ENCODE measurements at regions not wholly inside any gene's neighbourhood (a gene's known extent, or its start where the extent isn't known, plus 50 kb on each side); places are given as distances from the start of the nearest gene placed in this dataset.

DNA sequence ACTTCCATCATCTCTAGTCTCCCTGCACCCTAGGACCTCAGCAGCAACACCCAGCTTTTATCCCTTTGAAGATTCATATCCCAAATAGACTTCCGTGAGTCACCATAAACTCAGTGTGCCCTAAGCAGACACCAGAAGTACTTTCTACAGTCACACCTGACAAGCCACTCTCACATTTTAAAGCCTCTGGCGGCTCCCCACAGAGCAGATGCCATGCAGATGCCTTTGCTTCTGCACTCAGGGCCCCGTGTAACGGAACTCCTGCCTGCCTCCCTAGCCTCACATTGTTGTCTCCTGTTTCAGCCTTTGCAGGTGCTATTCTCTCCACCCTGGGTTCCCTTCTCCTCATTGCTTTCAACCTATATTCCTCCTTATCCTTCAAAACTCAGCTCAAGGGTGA lies 155.5 kb upstream of the SLC24A5 start:
- no peak for DNase-seq
- Histone ChIP-seq H3K27me3 (no peaks in the 10 kb centered on the region), H3K4me3 (no peak overlapping the region), H3K9me3 (no peaks in the 10 kb centered on the region), H3K27ac (no peak overlapping the region), H3K4me1 (ENCODE audit: insufficient read depth) (no peaks in the 10 kb centered on the region), H3K36me3 (no peaks in the 10 kb centered on the region)
- 86 to 89% (median 86%) methylated on average over 4 of the region's 4 CpGs for WGBS, 3 donors
- intact Hi-C loops (cut with DNase I), result no loop called here
- no peak for TF ChIP-seq POLR2A (IDR thresholded peaks at IDR 0.05)
- TF ChIP-seq, protein P1, sequence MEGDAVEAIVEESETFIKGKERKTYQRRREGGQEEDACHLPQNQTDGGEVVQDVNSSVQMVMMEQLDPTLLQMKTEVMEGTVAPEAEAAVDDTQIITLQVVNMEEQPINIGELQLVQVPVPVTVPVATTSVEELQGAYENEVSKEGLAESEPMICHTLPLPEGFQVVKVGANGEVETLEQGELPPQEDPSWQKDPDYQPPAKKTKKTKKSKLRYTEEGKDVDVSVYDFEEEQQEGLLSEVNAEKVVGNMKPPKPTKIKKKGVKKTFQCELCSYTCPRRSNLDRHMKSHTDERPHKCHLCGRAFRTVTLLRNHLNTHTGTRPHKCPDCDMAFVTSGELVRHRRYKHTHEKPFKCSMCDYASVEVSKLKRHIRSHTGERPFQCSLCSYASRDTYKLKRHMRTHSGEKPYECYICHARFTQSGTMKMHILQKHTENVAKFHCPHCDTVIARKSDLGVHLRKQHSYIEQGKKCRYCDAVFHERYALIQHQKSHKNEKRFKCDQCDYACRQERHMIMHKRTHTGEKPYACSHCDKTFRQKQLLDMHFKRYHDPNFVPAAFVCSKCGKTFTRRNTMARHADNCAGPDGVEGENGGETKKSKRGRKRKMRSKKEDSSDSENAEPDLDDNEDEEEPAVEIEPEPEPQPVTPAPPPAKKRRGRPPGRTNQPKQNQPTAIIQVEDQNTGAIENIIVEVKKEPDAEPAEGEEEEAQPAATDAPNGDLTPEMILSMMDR (IDR thresholded peaks at IDR 0.05), result no peak
- no peak for TF ChIP-seq EP300 (IDR thresholded peaks at IDR 0.05)

GRCh38 chr15:47968593-47968992 lies 152.2 kb upstream of the SLC24A5 start:
- Histone ChIP-seq H3K27me3 (no peaks in the 10 kb centered on the region), H3K36me3 (no peaks in the 10 kb centered on the region), H3K9me3 (no peaks in the 10 kb centered on the region), H3K4me1 (ENCODE audit: insufficient read depth) (no peaks in the 10 kb centered on the region), H3K27ac (no peak overlapping the region), H3K4me3 (no peak overlapping the region)
- DNase-seq, result no peak
- 93 to 100% (median 98%) methylated on average over 1 of the region's 1 CpG for WGBS, 3 donors
- intact Hi-C loops (cut with DNase I), result no loop called here
- TF ChIP-seq, protein P1 (IDR thresholded peaks at IDR 0.05), result no peak
- no peak for TF ChIP-seq POLR2A (IDR thresholded peaks at IDR 0.05)
- TF ChIP-seq EP300 (IDR thresholded peaks at IDR 0.05), result no peak

- no peaks in the 10 kb centered on the region for H3K9me3 ChIP-seq
- H3K27me3 ChIP-seq, result no peaks in the 10 kb centered on the region
- TF ChIP-seq EP300 (IDR thresholded peaks at IDR 0.05), result no peak
- TF ChIP-seq, protein P1 (IDR thresholded peaks at IDR 0.05), result no peak
- intact Hi-C loops (cut with DNase I), result no loop called here
- H3K27ac ChIP-seq, result no peak overlapping the region
- no peaks in the 10 kb centered on the region for H3K36me3 ChIP-seq
- no peak overlapping the region for H3K4me3 ChIP-seq
- no peaks in the 10 kb centered on the region for H3K4me1 ChIP-seq (ENCODE audit: insufficient read depth)
- 86 to 92% (median 90%) methylated on average over 4 of the region's 4 CpGs for WGBS, 3 donors
- no peak for DNase-seq
Observed at GRCh38 chr15:47971637-47972036, 149.2 kb upstream of the SLC24A5 start.

DNA sequence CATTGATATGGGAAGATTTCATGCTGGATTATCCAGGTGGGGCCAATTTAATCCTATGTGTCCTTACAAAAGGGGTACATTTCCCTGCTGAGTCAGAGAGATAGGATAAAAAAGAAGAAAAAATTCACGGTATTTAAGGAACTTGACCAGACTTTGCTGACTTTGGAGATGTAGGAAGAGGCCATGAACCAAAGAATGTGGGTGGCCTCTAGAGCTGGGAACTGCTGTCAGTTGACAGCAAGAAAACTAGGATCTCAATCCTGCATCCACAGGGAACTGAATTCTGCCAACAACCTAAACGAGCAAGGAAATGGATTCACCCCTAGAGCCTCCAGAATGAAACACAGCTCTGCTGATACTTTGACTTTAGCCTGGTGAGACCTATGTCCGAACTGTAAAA lies 148.1 kb upstream of the SLC24A5 start:
- intact Hi-C loops (cut with DNase I), result no loop called here
- no peaks in the 10 kb centered on the region for H3K4me1 ChIP-seq (ENCODE audit: insufficient read depth)
- no peak overlapping the region for H3K27ac ChIP-seq
- H3K9me3 ChIP-seq, result no peaks in the 10 kb centered on the region
- H3K27me3 ChIP-seq, result no peaks in the 10 kb centered on the region
- no peak for DNase-seq
- H3K36me3 ChIP-seq, result no peaks in the 10 kb centered on the region
- no peak overlapping the region for H3K4me3 ChIP-seq
- TF ChIP-seq POLR2A (IDR thresholded peaks at IDR 0.05), result no peak
- WGBS, 3 donors, result 81 to 89% (median 86%) methylated on average over 3 of the region's 3 CpGs

GRCh38 chr15:47974724-47975123 lies 146.1 kb upstream of the SLC24A5 start:
- no peaks in the 10 kb centered on the region for H3K27me3 ChIP-seq
- no peak for DNase-seq
- no peaks in the 10 kb centered on the region for H3K36me3 ChIP-seq
- intact Hi-C loops (cut with DNase I), result no loop called here
- no peak overlapping the region for H3K27ac ChIP-seq
- H3K4me1 ChIP-seq (ENCODE audit: insufficient read depth), result no peaks in the 10 kb centered on the region
- no peak for TF ChIP-seq POLR2A (IDR thresholded peaks at IDR 0.05)
- no peak for TF ChIP-seq EP300 (IDR thresholded peaks at IDR 0.05)
- TF ChIP-seq, protein P1 (IDR thresholded peaks at IDR 0.05), result no peak
- H3K9me3 ChIP-seq, result no peaks in the 10 kb centered on the region
- 70 to 74% (median 71%) methylated on average over 1 of the region's 1 CpG for WGBS, 3 donors
- no peak overlapping the region for H3K4me3 ChIP-seq

Data from ovary (tissue), 7 donors.